Ecto neural progenitor cell (in vitro differentiated cells): ENCODE measurements at regions not wholly inside any gene's neighbourhood (a gene's known extent, or its start where the extent isn't known, plus 50 kb on each side); places are given as distances from the start of the nearest gene placed in this dataset.
"Not testable (repeated sequence)": the region's sequence is repeated elsewhere in the genome, so short reads cannot be mapped to it uniquely, and the experiment has no call there.

Source experiments
- DNase-seq: peaks from one replicate; pipeline ENCODE4 v3.0.0-alpha.2; 2018; ENCODE audit warnings: low spot score

GRCh38 chr2:146468578-146468977, 1376.3 kb upstream of the ACVR2A start:
- DNase-seq: no peak

GRCh38 chr2:146467425-146467824, 1377.4 kb upstream of the ACVR2A start:
- no peak for DNase-seq

GRCh38 chr2:146465460-146465859, 1379.4 kb upstream of the ACVR2A start:
- DNase-seq: no peak

GRCh38 chr2:146461068-146461467, 1383.8 kb upstream of the ACVR2A start:
- no peak for DNase-seq

- no peak for DNase-seq
Observed at GRCh38 chr2:146458585-146458984, 1386.2 kb upstream of the ACVR2A start.

- DNase-seq: no peak
Observed at GRCh38 chr2:146457221-146457620, 1387.6 kb upstream of the ACVR2A start.

GRCh38 chr2:146455325-146455724, 1389.5 kb upstream of the ACVR2A start:
- DNase-seq: no peak

GRCh38 chr2:146451972-146452371, 1392.9 kb upstream of the ACVR2A start:
- DNase-seq: no peak

GRCh38 chr2:146450131-146450530, 1394.7 kb upstream of the ACVR2A start:
- DNase-seq: no peak

- DNase-seq: no peak
Observed at GRCh38 chr2:146444987-146445386, 1399.8 kb upstream of the ACVR2A start.

GRCh38 chr2:146444085-146444484, 1400.7 kb upstream of the ACVR2A start:
- DNase-seq: no peak

- no peak for DNase-seq
Observed at GRCh38 chr2:146438246-146438645, 1406.6 kb upstream of the ACVR2A start.

- no peak for DNase-seq
Observed at GRCh38 chr2:146437712-146438111, 1407.1 kb upstream of the ACVR2A start.

- no peak for DNase-seq
Observed at GRCh38 chr2:146433116-146433875, 1411.5 kb upstream of the ACVR2A start.

GRCh38 chr2:146429366-146429765, 1415.5 kb upstream of the ACVR2A start:
- DNase-seq: no peak

- no peak for DNase-seq
Observed at GRCh38 chr2:146417942-146418341, 1426.9 kb upstream of the ACVR2A start.

- no peak for DNase-seq
Observed at GRCh38 chr2:146415291-146415690, 1429.5 kb upstream of the ACVR2A start.

GRCh38 chr2:146414456-146414855, 1430.4 kb upstream of the ACVR2A start:
- no peak for DNase-seq

GRCh38 chr2:146413086-146413610, 1431.7 kb upstream of the ACVR2A start:
- DNase-seq: no peak

- DNase-seq: no peak
Observed at GRCh38 chr2:146412625-146413024, 1432.2 kb upstream of the ACVR2A start.

- not testable (repeated sequence) for DNase-seq
Observed at GRCh38 chr2:146405402-146406309, 1439.2 kb upstream of the ACVR2A start.

GRCh38 chr2:146403546-146404160, 1441.2 kb upstream of the ACVR2A start:
- not testable (repeated sequence) for DNase-seq
